Panc1 (cell line): ENCODE measurements at regions not wholly inside any gene's neighbourhood (a gene's known extent, or its start where the extent isn't known, plus 50 kb on each side); places are given as distances from the start of the nearest gene placed in this dataset.

ENCODE experiments used
- ATAC-seq: fragments of 200-7000 bp; cut with Tn5 transposase; 2 replicates; pipeline ENCODE4 v1.9.1; 2020; ENCODE audit warnings: mild to moderate bottlenecking, moderate library complexity
- BruUV-seq: library from RNA; stranded (reverse); fragments of 400-500 nt; replicated peaks from 2 replicates; lab custom pipeline; 2021; lab: Mats Ljungman, UMichigan
- CTCF ChIA-PET: fragments of 300-600 bp; sonication (Branson Sonifier 250); formaldehyde crosslinking; loops from one replicate; lab custom pipeline; 2022; ENCODE audit warnings: antibody characterized with exemption; lab: Charles Lee
- POLR2A ChIA-PET: fragments of 300-600 bp; sonication (Branson Sonifier 250); formaldehyde crosslinking; loops from one replicate; lab custom pipeline; 2022; ENCODE audit warnings: antibody characterized with exemption; lab: Charles Lee
- DNase-seq: peaks from one replicate; pipeline ENCODE4 v3.0.0-alpha.2; 2010; ENCODE audit warnings: low read depth, low spot score
- H3K27ac ChIP-seq: 2 replicates; pipeline ENCODE4 v1.5.1; 2011; ENCODE audit warnings: mild to moderate bottlenecking, low read length, inconsistent platforms
- H3K27me3 ChIP-seq: fragments of 200-500 bp; sonication (Bioruptor generic); 2 replicates; pipeline ENCODE4 v1.6.0; 2014; ENCODE audit warnings: low read length, inconsistent platforms; ENCODE audit not compliant: control insufficient read depth, insufficient read depth
- H3K36me3 ChIP-seq: fragments of 200-500 bp; sonication (Bioruptor generic); 2 replicates; pipeline ENCODE4 v1.5.1; 2014; ENCODE audit warnings: inconsistent platforms, mild to moderate bottlenecking, low read length, moderate library complexity; ENCODE audit not compliant: control insufficient read depth, insufficient read depth
- H3K4me1 ChIP-seq: 2 replicates; pipeline ENCODE4 v1.5.1; 2011; ENCODE audit warnings: inconsistent platforms, mild to moderate bottlenecking, low read length, moderate library complexity; ENCODE audit not compliant: control insufficient read depth, insufficient read depth
- H3K4me3 ChIP-seq, 2 experiments: 2 replicates each; pipeline ENCODE4 v1.5.1; 2011 to 2012; ENCODE audit warnings: low read depth in 2 of 2, low read length in 2 of 2, mild to moderate bottlenecking in 2 of 2, inconsistent platforms in 1 of 2, moderate library complexity in 1 of 2
- H3K9me3 ChIP-seq: fragments of 200-500 bp; sonication (Bioruptor generic); 2 replicates; pipeline ENCODE4 v1.5.1; 2014; ENCODE audit warnings: low read depth, mild to moderate bottlenecking, inconsistent platforms, low read length, moderate library complexity; ENCODE audit not compliant: control insufficient read depth, insufficient read depth
- CTCF ChIP-seq: fragments of 450-650 bp; IDR thresholded peaks from 2 replicates; pipeline ENCODE4 v1.5.1; 2017; ENCODE audit warnings: mild to moderate bottlenecking
- POLR2AphosphoS5 ChIP-seq: IDR thresholded peaks from 2 replicates; pipeline ENCODE4 v1.6.1; 2012; ENCODE audit warnings: mild to moderate bottlenecking, low read depth, low read length, moderate library complexity
- REST ChIP-seq, 2 experiments: IDR thresholded peaks; 2 replicates each; pipeline ENCODE4 v1.6.1; 2011 to 2012; ENCODE audit warnings: low read depth in 2 of 2, control low read depth in 1 of 2, low read length in 1 of 2, mild to moderate bottlenecking in 1 of 2, moderate library complexity in 1 of 2; ENCODE audit not compliant: insufficient read depth in 1 of 2
- SIN3A ChIP-seq: IDR thresholded peaks from 2 replicates; pipeline ENCODE4 v1.6.1; 2012; ENCODE audit warnings: low read depth, mild to moderate bottlenecking, low read length, moderate library complexity, borderline replicate concordance; ENCODE audit not compliant: insufficient read depth
- TCF7L2 ChIP-seq: IDR thresholded peaks from 2 replicates; pipeline ENCODE4 v1.6.1; 2011; ENCODE audit warnings: mild to moderate bottlenecking, low read depth, low read length, inconsistent platforms
- in situ Hi-C: cut with HindIII; loops from 2 replicates; pipeline ENCODE4 v1.10.0; 2016; ENCODE audit warnings: low sequenced_read_pairs, low pct_unique_long_range_greater_than_20kb
- intact Hi-C: fragments of 100-400 bp; cut with micrococcal nuclease; formaldehyde crosslinking; loops from one replicate; pipeline ENCODE4 v1.10.0; 2022; ENCODE audit not compliant: unreplicated experiment

GRCh38 chr6:169313347-169314010, 59.8 kb upstream of the THBS2 start:
- Histone ChIP-seq H3K27me3 (no peaks in the 10 kb centered on the region), H3K9me3 (no peaks in the 10 kb centered on the region), H3K4me1 (no peaks in the 10 kb centered on the region), H3K27ac (no peak overlapping the region), H3K36me3 (no peaks in the 10 kb centered on the region), H3K4me3 (no peak overlapping the region)
- no TSS peak for BruUV-seq
- no peak for DNase-seq
- CTCF ChIA-PET: no interaction called here
- intact Hi-C loops: no loop called here
- TF ChIP-seq REST (IDR thresholded peaks at IDR 0.05; ENCODE audit: insufficient read depth in 1 of 2, low read depth in 2 of 2, low read length in 1 of 2) (no peak), CTCF (no peak), POLR2AphosphoS5 (no peak), SIN3A (no peak), TCF7L2 (no peak)
- POLR2A ChIA-PET: no interaction called here
- ATAC-seq: no peak
- in situ Hi-C loops: no loop called here

GRCh38 chr6:169312658-169313346, 59.2 kb upstream of the THBS2 start:
- TF ChIP-seq CTCF: 0 out of 2 replicates have a peak, but pooled peaks have one; percentile 27
- no peak for TF ChIP-seq REST (IDR thresholded peaks at IDR 0.05; ENCODE audit: insufficient read depth in 1 of 2, low read depth in 2 of 2, low read length in 1 of 2)
- TF ChIP-seq TCF7L2: no peak
- no peak for TF ChIP-seq SIN3A
- Histone ChIP-seq H3K4me3 (no peak overlapping the region), H3K27ac (no peak overlapping the region), H3K27me3 (no peaks in the 10 kb centered on the region), H3K4me1 (no peaks in the 10 kb centered on the region), H3K9me3 (no peaks in the 10 kb centered on the region), H3K36me3 (no peaks in the 10 kb centered on the region)
- no TSS peak for BruUV-seq
- ChIA-PET CTCF (interaction anchor here (0.6 kb wide), 1 partner anchor 99 kb away, joined by 3 read pairs; no protein-coding TSS in a partner anchor), POLR2A (no interaction called here)
- intact Hi-C loops: no loop called here
- in situ Hi-C loops: no loop called here
- ATAC-seq: no peak
- no peak for DNase-seq
